Mammary epithelial cell (primary cell): ENCODE measurements at regions not wholly inside any gene's neighbourhood (a gene's known extent, or its start where the extent isn't known, plus 50 kb on each side); places are given as distances from the start of the nearest gene placed in this dataset.
"Not testable (repeated sequence)": the region's sequence is repeated elsewhere in the genome, so short reads cannot be mapped to it uniquely, and the experiment has no call there.

Source experiments
- CTCF ChIP-seq, 2 donors: IDR thresholded peaks in 1 of 2; conservative IDR thresholded peaks in 1 of 2; 2 replicates each; pipeline ENCODE4 v1.5.1; 2011 to 2012; ENCODE audit warnings: inconsistent platforms in 2 of 2, low read length in 2 of 2, mild to moderate bottlenecking in 2 of 2, control low read depth in 1 of 2, low read depth in 1 of 2; ENCODE audit not compliant: insufficient read depth in 1 of 2; ENCODE audit errors: extremely low read depth in 1 of 2
- EZH2 ChIP-seq: IDR thresholded peaks from 2 replicates; pipeline ENCODE4 v1.6.1; 2012; ENCODE audit warnings: low read length, inconsistent platforms, borderline replicate concordance

GRCh38 chrX:96561129-96561528 lies 123.5 kb upstream of the DIAPH2 start:
- not testable (repeated sequence) for TF ChIP-seq CTCF (conservative IDR thresholded peaks at IDR 0.05 in 1 of 2, IDR thresholded peaks at IDR 0.05 in 1 of 2; ENCODE audit: extremely low read depth in 1 of 2, insufficient read depth in 1 of 2, low read depth in 1 of 2, low read length in 2 of 2); EZH2
